OCI-LY7 (cell line): ENCODE measurements at regions not wholly inside any gene's neighbourhood (a gene's known extent, or its start where the extent isn't known, plus 50 kb on each side); places are given as distances from the start of the nearest gene placed in this dataset.

ENCODE experiments used
- BruUV-seq: library from RNA; stranded (reverse); fragments of 400-500 nt; replicated peaks from 2 replicates; lab custom pipeline; 2021; lab: Mats Ljungman, UMichigan
- CTCF ChIA-PET: fragments of 300-600 bp; sonication (Branson Sonifier 250); formaldehyde crosslinking; loops from one replicate; lab custom pipeline; 2022; ENCODE audit warnings: antibody characterized with exemption; ENCODE audit not compliant: unreplicated experiment; lab: Charles Lee
- POLR2A ChIA-PET: fragments of 300-600 bp; sonication (Branson Sonifier 250); formaldehyde crosslinking; loops from one replicate; lab custom pipeline; 2022; ENCODE audit warnings: antibody characterized with exemption; lab: Charles Lee
- DNase-seq: peaks from one replicate; pipeline ENCODE4 v3.0.0-alpha.2; 2015; ENCODE audit warnings: low spot score
- H2AFZ ChIP-seq: fragments of 200-600 bp; sonication (generic), shearing (Covaris generic); 2 replicates; pipeline ENCODE4 v1.6.1; 2014; ENCODE audit warnings: mild to moderate bottlenecking, antibody characterized with exemption, low read length, moderate library complexity
- H3K27ac ChIP-seq: fragments of 200-600 bp; sonication (generic); 2 replicates; pipeline ENCODE4 v1.5.1; 2014; ENCODE audit warnings: mixed run types, low read depth, mild to moderate bottlenecking, moderate library complexity, low read length, inconsistent platforms; ENCODE audit not compliant: poor library complexity, severe bottlenecking
- H3K36me3 ChIP-seq: fragments of 200-600 bp; sonication (generic); 2 replicates; pipeline ENCODE4 v1.6.1; 2014; ENCODE audit warnings: mild to moderate bottlenecking, antibody characterized with exemption, low read length, moderate library complexity, mixed read lengths; ENCODE audit not compliant: insufficient read depth
- H3K4me1 ChIP-seq: fragments of 200-600 bp; sonication (generic); 2 replicates; pipeline ENCODE4 v1.5.1; 2014; ENCODE audit warnings: mild to moderate bottlenecking, low read length; ENCODE audit not compliant: insufficient read depth, poor library complexity, severe bottlenecking
- H3K4me2 ChIP-seq: fragments of 200-600 bp; sonication (generic); 2 replicates; pipeline ENCODE4 v1.6.1; 2014; ENCODE audit warnings: mild to moderate bottlenecking, low read length
- H3K4me3 ChIP-seq: fragments of 200-600 bp; sonication (generic); 2 replicates; pipeline ENCODE4 v1.5.1; 2014; ENCODE audit warnings: mild to moderate bottlenecking, low read depth, low read length; ENCODE audit not compliant: poor library complexity, severe bottlenecking
- H3K79me2 ChIP-seq: fragments of 200-600 bp; sonication (generic); 2 replicates; pipeline ENCODE4 v1.6.1; 2016; ENCODE audit warnings: low read depth, mild to moderate bottlenecking, low read length, moderate library complexity, mixed read lengths; ENCODE audit not compliant: insufficient read depth
- H3K9me2 ChIP-seq: fragments of 200-600 bp; sonication (generic); 2 replicates; pipeline ENCODE4 v1.6.1; 2016; ENCODE audit warnings: mild to moderate bottlenecking, low read length, mixed read lengths; ENCODE audit not compliant: insufficient read depth
- H3K9me3 ChIP-seq: fragments of 200-600 bp; sonication (generic); 2 replicates; pipeline ENCODE4 v1.6.1; 2014; ENCODE audit warnings: mild to moderate bottlenecking, mixed run types, low read length, mixed read lengths
- H4K20me1 ChIP-seq: fragments of 200-600 bp; sonication (generic); 2 replicates; pipeline ENCODE4 v1.6.1; 2014; ENCODE audit warnings: mild to moderate bottlenecking, antibody characterized with exemption, low read length, moderate library complexity, mixed read lengths; ENCODE audit not compliant: insufficient read depth
- CTCF ChIP-seq: fragments of 200-600 bp; sonication (generic); conservative IDR thresholded peaks from 2 replicates; pipeline ENCODE4 v1.5.1; 2014; ENCODE audit warnings: mild to moderate bottlenecking, antibody characterized with exemption, low read length, moderate library complexity, mixed read lengths
- EZH2phosphoT487 ChIP-seq: fragments of 200-600 bp; sonication (generic); IDR thresholded peaks from 2 replicates; pipeline ENCODE4 v1.6.1; 2018; ENCODE audit warnings: low read depth, borderline replicate concordance, mild to moderate bottlenecking, mixed run types, antibody characterized with exemption, low read length, moderate library complexity, mixed read lengths
- intact Hi-C: fragments of 100-400 bp; cut with micrococcal nuclease; formaldehyde crosslinking; loops from one replicate; pipeline ENCODE4 v1.10.0; 2022; ENCODE audit not compliant: unreplicated experiment

- no peak for TF ChIP-seq EZH2phosphoT487
- no peak for TF ChIP-seq CTCF
- H3K36me3 ChIP-seq, result no peaks in the 10 kb centered on the region
- no peak overlapping the region for H3K27ac ChIP-seq
- H3K9me3 ChIP-seq, result peaks cover 9% of the 10 kb centered on the region
- intact Hi-C loops, result no loop called here
- no peaks in the 10 kb centered on the region for H3K4me1 ChIP-seq
- H3K4me3 ChIP-seq, result no peak overlapping the region
- ChIA-PET CTCF (no interaction called here), POLR2A (no interaction called here)
- DNase-seq, result no peak
- no peak overlapping the region for H3K4me2 ChIP-seq
- no peaks in the 10 kb centered on the region for H4K20me1 ChIP-seq
- H3K79me2 ChIP-seq, result no peaks in the 10 kb centered on the region
- BruUV-seq, result no TSS peak
- no peaks in the 10 kb centered on the region for H3K9me2 ChIP-seq
- no peak overlapping the region for H2AFZ ChIP-seq
These were observed 1249.3 kb downstream of the BRD1 start for GRCh38 chr22:48578138-48579042.

- no TSS peak for BruUV-seq
- no peak for DNase-seq
- POLR2A ChIA-PET, result no interaction called here
These were observed 1250.0 kb downstream of the BRD1 start for GRCh38 chr22:48577691-48578090.

More at GRCh38 chr22:48577691-48578090, 1250.0 kb downstream of the BRD1 start:
- no peaks in the 10 kb centered on the region for H3K4me1 ChIP-seq
- no peaks in the 10 kb centered on the region for H3K36me3 ChIP-seq
- CTCF ChIA-PET, result no interaction called here
- H3K9me3 ChIP-seq, result peaks cover 2% of the 10 kb centered on the region; the same call in 1 of the 2 replicates
- H3K79me2 ChIP-seq, result no peaks in the 10 kb centered on the region
- H4K20me1 ChIP-seq, result no peaks in the 10 kb centered on the region
- H2AFZ ChIP-seq, result no peak overlapping the region
- no peaks in the 10 kb centered on the region for H3K9me2 ChIP-seq
- H3K4me2 ChIP-seq, result no peak overlapping the region
- H3K4me3 ChIP-seq, result no peak overlapping the region
- no peak overlapping the region for H3K27ac ChIP-seq
- intact Hi-C loops, result no loop called here
- TF ChIP-seq CTCF, result no peak
- no peak for TF ChIP-seq EZH2phosphoT487
